ENCODE measurements at regions not wholly inside any gene's neighbourhood (a gene's known extent, or its start where the extent isn't known, plus 50 kb on each side); places are given as distances from the start of the nearest gene placed in this dataset.

DNA sequence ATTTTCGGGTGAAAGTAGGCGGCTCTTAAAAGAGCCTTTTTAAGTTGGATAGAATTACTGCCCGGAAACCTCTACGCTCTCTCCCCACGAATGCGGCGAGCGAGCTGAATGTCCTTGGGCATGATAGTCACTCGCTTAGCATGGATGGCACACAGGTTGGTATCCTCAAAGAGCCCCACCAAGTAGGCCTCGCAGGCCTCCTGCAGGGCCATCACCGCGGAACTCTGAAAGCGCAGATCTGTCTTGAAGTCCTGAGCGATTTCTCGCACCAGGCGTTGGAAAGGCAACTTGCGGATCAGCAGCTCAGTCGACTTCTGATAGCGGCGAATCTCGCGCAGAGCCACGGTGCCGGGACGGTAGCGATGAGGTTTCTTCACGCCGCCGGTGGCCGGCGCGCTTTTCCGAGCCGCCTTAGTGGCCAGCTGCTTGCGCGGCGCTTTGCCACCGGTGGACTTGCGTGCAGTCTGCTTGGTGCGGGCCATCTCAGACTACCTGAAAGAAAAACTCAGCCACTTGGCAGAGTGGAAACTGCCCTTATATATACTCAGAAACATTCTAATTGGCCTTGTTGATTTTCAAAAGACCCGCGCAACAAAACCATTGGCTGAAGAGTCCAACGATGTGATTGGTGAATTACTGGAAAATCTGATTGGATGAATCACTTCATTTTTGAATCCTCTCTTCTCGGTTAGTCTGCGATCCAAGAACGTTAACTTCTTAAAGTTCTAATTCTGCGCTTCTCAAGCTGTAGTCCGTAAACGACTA is 93.9 kb upstream of the BTN3A2 start:
- CTCF ChIA-PET, result interaction anchor here (1.4 kb wide), 1 partner anchor 13 kb away, joined by 7 read pairs; no protein-coding TSS in a partner anchor
- Histone ChIP-seq H3K27me3 (replicated peaks; ENCODE audit: insufficient read depth, low read depth, low read length, poor library complexity) (no peaks in the 10 kb centered on the region), H3K9me3 (ENCODE audit: low read depth, low read length, poor library complexity, severe bottlenecking) (no peaks in the 10 kb centered on the region), H3K27ac (ENCODE audit: low read depth, low read length, poor library complexity, severe bottlenecking) (peak overlapping the region; percentile 94), H3K36me3 (ENCODE audit: insufficient read depth, low read length, poor library complexity, severe bottlenecking) (no peaks in the 10 kb centered on the region), H3K4me3 (ENCODE audit: low read depth, low read length, poor library complexity, severe bottlenecking) (peak overlapping the region; percentile 66), H3K4me1 (ENCODE audit: insufficient read depth, low read length, poor library complexity, severe bottlenecking) (peaks cover 16% of the 10 kb centered on the region)
- DNase-seq (ENCODE audit: low spot score), result peak; percentile 97
- intact Hi-C loops (cut with micrococcal nuclease; ENCODE audit: unreplicated experiment), result loop anchor here (5.0 kb wide), 3 partner anchors 54 to 876 kb away; a partner anchor contains a TSS
- BruUV-seq (replicated peaks), result TSS peak; percentile 84
- TF ChIP-seq EZH2 (IDR thresholded peaks at IDR 0.05; ENCODE audit: borderline replicate concordance, low read depth, low read length, poor library complexity, severe bottlenecking), result no peak
- TF ChIP-seq, protein P1, sequence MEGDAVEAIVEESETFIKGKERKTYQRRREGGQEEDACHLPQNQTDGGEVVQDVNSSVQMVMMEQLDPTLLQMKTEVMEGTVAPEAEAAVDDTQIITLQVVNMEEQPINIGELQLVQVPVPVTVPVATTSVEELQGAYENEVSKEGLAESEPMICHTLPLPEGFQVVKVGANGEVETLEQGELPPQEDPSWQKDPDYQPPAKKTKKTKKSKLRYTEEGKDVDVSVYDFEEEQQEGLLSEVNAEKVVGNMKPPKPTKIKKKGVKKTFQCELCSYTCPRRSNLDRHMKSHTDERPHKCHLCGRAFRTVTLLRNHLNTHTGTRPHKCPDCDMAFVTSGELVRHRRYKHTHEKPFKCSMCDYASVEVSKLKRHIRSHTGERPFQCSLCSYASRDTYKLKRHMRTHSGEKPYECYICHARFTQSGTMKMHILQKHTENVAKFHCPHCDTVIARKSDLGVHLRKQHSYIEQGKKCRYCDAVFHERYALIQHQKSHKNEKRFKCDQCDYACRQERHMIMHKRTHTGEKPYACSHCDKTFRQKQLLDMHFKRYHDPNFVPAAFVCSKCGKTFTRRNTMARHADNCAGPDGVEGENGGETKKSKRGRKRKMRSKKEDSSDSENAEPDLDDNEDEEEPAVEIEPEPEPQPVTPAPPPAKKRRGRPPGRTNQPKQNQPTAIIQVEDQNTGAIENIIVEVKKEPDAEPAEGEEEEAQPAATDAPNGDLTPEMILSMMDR (conservative IDR thresholded peaks at IDR 0.05; ENCODE audit: low read depth, low read length), result no peak
- POLR2A ChIA-PET (ENCODE audit: low non-redundant PET), result interaction anchor here (0.6 to 2.3 kb wide), 9 partner anchors 13 to 266 kb away, joined by 3 to 9 read pairs (median 4); a partner anchor contains a TSS

DNA sequence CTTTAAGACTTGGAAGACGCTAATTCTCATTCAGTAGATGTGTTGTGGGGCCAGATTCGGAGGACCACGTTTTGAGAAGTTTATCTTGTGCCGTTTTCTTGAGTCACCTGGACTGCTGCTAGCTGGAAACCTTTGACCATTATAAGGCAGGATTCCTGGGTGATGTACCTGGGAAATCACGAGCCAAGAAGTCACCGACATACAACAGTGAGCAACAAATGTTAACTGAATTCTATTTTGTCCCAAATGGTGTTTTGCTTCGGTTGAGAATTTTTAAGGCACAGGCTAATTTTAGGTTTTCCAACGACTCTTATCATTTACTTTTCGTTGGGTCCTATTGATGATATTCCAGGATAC is 93.4 kb upstream of the BTN3A2 start:
- Histone ChIP-seq H3K27me3 (replicated peaks; ENCODE audit: insufficient read depth, low read depth, low read length, poor library complexity) (no peaks in the 10 kb centered on the region), H3K4me3 (ENCODE audit: low read depth, low read length, poor library complexity, severe bottlenecking) (peak overlapping the region; percentile 66), H3K9me3 (ENCODE audit: low read depth, low read length, poor library complexity, severe bottlenecking) (no peaks in the 10 kb centered on the region), H3K27ac (ENCODE audit: low read depth, low read length, poor library complexity, severe bottlenecking) (peak overlapping the region; percentile 94), H3K36me3 (ENCODE audit: insufficient read depth, low read length, poor library complexity, severe bottlenecking) (no peaks in the 10 kb centered on the region), H3K4me1 (ENCODE audit: insufficient read depth, low read length, poor library complexity, severe bottlenecking) (peaks cover 16% of the 10 kb centered on the region)
- no TSS peak for BruUV-seq (replicated peaks)
- DNase-seq (ENCODE audit: low spot score), result no peak
- intact Hi-C loops (cut with micrococcal nuclease; ENCODE audit: unreplicated experiment), result loop anchor here (5.0 kb wide), 3 partner anchors 54 to 876 kb away; a partner anchor contains a TSS
- CTCF ChIA-PET, result no interaction called here
- POLR2A ChIA-PET (ENCODE audit: low non-redundant PET), result interaction anchor here (0.6 to 2.9 kb wide), 8 partner anchors 13 to 265 kb away, joined by 3 to 20 read pairs (median 6); a partner anchor contains a TSS
- TF ChIP-seq, protein P1 (conservative IDR thresholded peaks at IDR 0.05; ENCODE audit: low read depth, low read length), result no peak
- TF ChIP-seq EZH2 (IDR thresholded peaks at IDR 0.05; ENCODE audit: borderline replicate concordance, low read depth, low read length, poor library complexity, severe bottlenecking), result no peak

DNA sequence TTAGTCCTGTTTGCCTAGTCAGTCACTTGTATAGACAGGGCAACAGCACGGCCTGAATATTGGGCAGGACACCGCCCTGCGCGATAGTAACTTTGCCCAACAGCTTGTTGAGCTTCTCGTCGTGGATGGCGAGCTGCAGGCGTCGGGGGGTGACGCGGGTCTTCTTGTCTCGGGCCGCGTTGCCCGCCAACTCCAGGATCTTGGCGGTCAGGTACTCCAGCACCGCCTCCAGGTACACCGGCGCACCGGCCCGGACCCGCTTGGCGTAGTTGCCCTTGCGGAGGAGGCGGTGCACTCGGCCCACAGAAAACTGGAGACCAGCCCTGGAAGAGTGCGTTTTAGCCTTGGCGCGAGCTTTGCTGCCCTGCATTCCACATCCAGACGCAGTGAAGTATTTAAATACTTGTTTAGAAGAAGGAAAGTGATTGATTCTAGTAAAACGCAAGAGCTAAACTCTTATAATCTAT is 92.8 kb upstream of the BTN3A2 start:
- TF ChIP-seq, protein P1 (conservative IDR thresholded peaks at IDR 0.05; ENCODE audit: low read depth, low read length), result no peak
- no peak for TF ChIP-seq EZH2 (IDR thresholded peaks at IDR 0.05; ENCODE audit: borderline replicate concordance, low read depth, low read length, poor library complexity, severe bottlenecking)
- no peaks in the 10 kb centered on the region for H3K36me3 ChIP-seq (ENCODE audit: insufficient read depth, low read length, poor library complexity, severe bottlenecking)
- H3K9me3 ChIP-seq (ENCODE audit: low read depth, low read length, poor library complexity, severe bottlenecking), result no peaks in the 10 kb centered on the region
- H3K4me1 ChIP-seq (ENCODE audit: insufficient read depth, low read length, poor library complexity, severe bottlenecking), result peaks cover 16% of the 10 kb centered on the region
- peak overlapping the region; percentile 94 for H3K27ac ChIP-seq (ENCODE audit: low read depth, low read length, poor library complexity, severe bottlenecking)
- CTCF ChIA-PET, result no interaction called here
- H3K4me3 ChIP-seq (ENCODE audit: low read depth, low read length, poor library complexity, severe bottlenecking), result peak overlapping the region; percentile 66
- BruUV-seq (replicated peaks), result no TSS peak
- POLR2A ChIA-PET (ENCODE audit: low non-redundant PET), result interaction anchor here (0.6 to 2.9 kb wide), 7 partner anchors 13 to 149 kb away, joined by 3 to 20 read pairs (median 6); a partner anchor contains a TSS
- intact Hi-C loops (cut with micrococcal nuclease; ENCODE audit: unreplicated experiment), result loop anchor here (5.0 kb wide), 3 partner anchors 55 to 875 kb away; a partner anchor contains a TSS
- peak; percentile 49 for DNase-seq (ENCODE audit: low spot score)
- no peaks in the 10 kb centered on the region for H3K27me3 ChIP-seq (replicated peaks; ENCODE audit: insufficient read depth, low read depth, low read length, poor library complexity)

Data from A673 (cell line).